ENCODE measurements at regions not wholly inside any gene's neighbourhood (a gene's known extent, or its start where the extent isn't known, plus 50 kb on each side); places are given as distances from the start of the nearest gene placed in this dataset.
"Not testable (repeated sequence)": the region's sequence is repeated elsewhere in the genome, so short reads cannot be mapped to it uniquely, and the experiment has no call there.

GRCh38 chr12:116327992-116328391 is 50.5 kb upstream of the MED13L start:
- DNase-seq (ENCODE audit: low read depth, low spot score): not testable (repeated sequence)

- no peak for DNase-seq (ENCODE audit: low read depth, low spot score)
Measured at GRCh38 chr12:116331876-116332275, 54.4 kb upstream of the MED13L start.

GRCh38 chr12:116332705-116333380 is 55.4 kb upstream of the MED13L start:
- DNase-seq (ENCODE audit: low read depth, low spot score): no peak

GRCh38 chr12:116333402-116333801 is 55.9 kb upstream of the MED13L start:
- no peak for DNase-seq (ENCODE audit: low read depth, low spot score)

- DNase-seq (ENCODE audit: low read depth, low spot score): no peak
Measured at GRCh38 chr12:116336542-116337065, 59.1 kb upstream of the MED13L start.

GRCh38 chr12:116337312-116337711 is 59.8 kb upstream of the MED13L start:
- DNase-seq (ENCODE audit: low read depth, low spot score): no peak

- DNase-seq (ENCODE audit: low read depth, low spot score): no peak
Measured at GRCh38 chr12:116338064-116338846, 60.8 kb upstream of the MED13L start.

GRCh38 chr12:116339062-116339461 is 61.6 kb upstream of the MED13L start:
- DNase-seq (ENCODE audit: low read depth, low spot score): no peak

GRCh38 chr12:116339800-116340371 is 62.4 kb upstream of the MED13L start:
- DNase-seq (ENCODE audit: low read depth, low spot score): no peak

- no peak for DNase-seq (ENCODE audit: low read depth, low spot score)
Measured at GRCh38 chr12:116343331-116343884, 65.9 kb upstream of the MED13L start.

- no peak for DNase-seq (ENCODE audit: low read depth, low spot score)
Measured at GRCh38 chr12:116346222-116346621, 68.7 kb upstream of the MED13L start.

GRCh38 chr12:116346741-116347140 is 69.2 kb upstream of the MED13L start:
- DNase-seq (ENCODE audit: low read depth, low spot score): peak; percentile 67

- DNase-seq (ENCODE audit: low read depth, low spot score): no peak
Measured at GRCh38 chr12:116347265-116347664, 69.8 kb upstream of the MED13L start.

- no peak for DNase-seq (ENCODE audit: low read depth, low spot score)
Measured at GRCh38 chr12:116352315-116352835, 74.9 kb upstream of the MED13L start.

- no peak for DNase-seq (ENCODE audit: low read depth, low spot score)
Measured at GRCh38 chr12:116353958-116354357, 76.5 kb upstream of the MED13L start.

GRCh38 chr12:116354534-116354933 is 77.0 kb upstream of the MED13L start:
- no peak for DNase-seq (ENCODE audit: low read depth, low spot score)

GRCh38 chr12:116354950-116355783 is 77.7 kb upstream of the MED13L start:
- DNase-seq (ENCODE audit: low read depth, low spot score): no peak

- DNase-seq (ENCODE audit: low read depth, low spot score): no peak
Measured at GRCh38 chr12:116358536-116358892, 81.0 kb upstream of the MED13L start.

GRCh38 chr12:116358893-116359761 is 81.6 kb upstream of the MED13L start:
- DNase-seq (ENCODE audit: low read depth, low spot score): peak; percentile 94
